Neutrophil (primary cell): ENCODE measurements at regions not wholly inside any gene's neighbourhood (a gene's known extent, or its start where the extent isn't known, plus 50 kb on each side); places are given as distances from the start of the nearest gene placed in this dataset.

Source experiments
- H3K27ac ChIP-seq: fragments of 200-600 bp; sonication (generic); 2 replicates; pipeline ENCODE4 v1.5.1; 2016; ENCODE audit warnings: mild to moderate bottlenecking, moderate library complexity
- H3K27me3 ChIP-seq: fragments of 200-600 bp; sonication (generic); 2 replicates; pipeline ENCODE4 v1.6.0; 2016; ENCODE audit warnings: mild to moderate bottlenecking
- H3K36me3 ChIP-seq: fragments of 200-600 bp; sonication (generic); 2 replicates; pipeline ENCODE4 v1.5.1; 2017
- H3K4me1 ChIP-seq, 2 experiments: fragments of 200-600 bp in 1 of 2; sonication (generic) in 1 of 2; 1 replicate in 1 of 2; 2 replicates in 1 of 2; pipeline versions ENCODE4 v1.5.1 to v1.6.1; 2013 to 2016; ENCODE audit warnings: low read depth in 1 of 2, low read length in 1 of 2, mild to moderate bottlenecking in 1 of 2, moderate library complexity in 1 of 2; ENCODE audit not compliant: control insufficient read depth in 1 of 2, insufficient read depth in 1 of 2
- H3K4me3 ChIP-seq, 2 experiments: fragments of 200-600 bp in 1 of 2; sonication (generic) in 1 of 2; 1 replicate in 1 of 2; 2 replicates in 1 of 2; pipeline ENCODE4 v1.5.1; 2013 to 2016; ENCODE audit warnings: low read depth in 1 of 2, low read length in 1 of 2, mild to moderate bottlenecking in 1 of 2, moderate library complexity in 1 of 2
- H3K9me3 ChIP-seq: fragments of 200-600 bp; sonication (generic); 2 replicates; pipeline ENCODE4 v1.5.1; 2016
- TF ChIP-seq, protein P1 (sequence below): fragments of 200-600 bp; sonication (generic); IDR thresholded peaks from 2 replicates; pipeline ENCODE4 v1.5.1; 2016; ENCODE audit warnings: antibody characterized with exemption

- no peaks in the 10 kb centered on the region for H3K4me1 ChIP-seq
- no peaks in the 10 kb centered on the region for H3K9me3 ChIP-seq
- no peaks in the 10 kb centered on the region for H3K36me3 ChIP-seq
- no peak overlapping the region for H3K4me3 ChIP-seq
- no peak overlapping the region for H3K27ac ChIP-seq
- H3K27me3 ChIP-seq: peaks cover 42% of the 10 kb centered on the region
- TF ChIP-seq, protein P1, sequence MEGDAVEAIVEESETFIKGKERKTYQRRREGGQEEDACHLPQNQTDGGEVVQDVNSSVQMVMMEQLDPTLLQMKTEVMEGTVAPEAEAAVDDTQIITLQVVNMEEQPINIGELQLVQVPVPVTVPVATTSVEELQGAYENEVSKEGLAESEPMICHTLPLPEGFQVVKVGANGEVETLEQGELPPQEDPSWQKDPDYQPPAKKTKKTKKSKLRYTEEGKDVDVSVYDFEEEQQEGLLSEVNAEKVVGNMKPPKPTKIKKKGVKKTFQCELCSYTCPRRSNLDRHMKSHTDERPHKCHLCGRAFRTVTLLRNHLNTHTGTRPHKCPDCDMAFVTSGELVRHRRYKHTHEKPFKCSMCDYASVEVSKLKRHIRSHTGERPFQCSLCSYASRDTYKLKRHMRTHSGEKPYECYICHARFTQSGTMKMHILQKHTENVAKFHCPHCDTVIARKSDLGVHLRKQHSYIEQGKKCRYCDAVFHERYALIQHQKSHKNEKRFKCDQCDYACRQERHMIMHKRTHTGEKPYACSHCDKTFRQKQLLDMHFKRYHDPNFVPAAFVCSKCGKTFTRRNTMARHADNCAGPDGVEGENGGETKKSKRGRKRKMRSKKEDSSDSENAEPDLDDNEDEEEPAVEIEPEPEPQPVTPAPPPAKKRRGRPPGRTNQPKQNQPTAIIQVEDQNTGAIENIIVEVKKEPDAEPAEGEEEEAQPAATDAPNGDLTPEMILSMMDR: no peak
Observed at GRCh38 chr2:71830497-71831192, 317.0 kb downstream of the CYP26B1 start.

GRCh38 chr2:71829008-71829407 is 318.7 kb downstream of the CYP26B1 start:
- Histone ChIP-seq H3K27ac (no peak overlapping the region), H3K4me3 (no peak overlapping the region), H3K4me1 (no peaks in the 10 kb centered on the region), H3K36me3 (no peaks in the 10 kb centered on the region), H3K9me3 (no peaks in the 10 kb centered on the region), H3K27me3 (peaks cover 52% of the 10 kb centered on the region)
- TF ChIP-seq, protein P1: no peak

- Histone ChIP-seq H3K4me1 (no peaks in the 10 kb centered on the region), H3K27me3 (peaks cover 60% of the 10 kb centered on the region), H3K4me3 (no peak overlapping the region), H3K36me3 (no peaks in the 10 kb centered on the region), H3K27ac (no peak overlapping the region), H3K9me3 (no peaks in the 10 kb centered on the region)
- TF ChIP-seq, protein P1: no peak
Observed at GRCh38 chr2:71827973-71828372, 319.7 kb downstream of the CYP26B1 start.

DNA sequence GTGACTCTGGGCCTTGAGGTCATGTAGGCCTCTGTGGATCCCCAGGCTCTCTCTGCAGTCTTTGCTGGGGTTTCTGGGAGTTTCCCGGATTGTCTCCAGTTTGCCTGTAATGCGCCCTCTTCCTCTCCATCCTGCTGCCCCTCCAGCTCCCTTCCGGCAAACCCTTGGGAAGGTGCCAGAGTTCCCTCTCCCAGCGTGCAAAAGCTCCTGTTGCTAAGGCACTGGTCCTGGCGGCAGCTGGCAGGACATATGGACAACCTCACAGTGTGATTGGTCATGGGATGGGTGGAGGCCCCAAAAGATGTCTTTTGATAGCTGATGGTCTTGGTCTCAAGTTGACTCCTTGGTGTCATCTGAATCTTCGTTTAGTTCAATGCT is 320.1 kb downstream of the CYP26B1 start:
- no peak overlapping the region for H3K4me3 ChIP-seq
- H3K9me3 ChIP-seq: no peaks in the 10 kb centered on the region
- no peaks in the 10 kb centered on the region for H3K4me1 ChIP-seq
- TF ChIP-seq, protein P1: no peak
- H3K27me3 ChIP-seq: peaks cover 65% of the 10 kb centered on the region
- no peaks in the 10 kb centered on the region for H3K36me3 ChIP-seq
- H3K27ac ChIP-seq: no peak overlapping the region

DNA sequence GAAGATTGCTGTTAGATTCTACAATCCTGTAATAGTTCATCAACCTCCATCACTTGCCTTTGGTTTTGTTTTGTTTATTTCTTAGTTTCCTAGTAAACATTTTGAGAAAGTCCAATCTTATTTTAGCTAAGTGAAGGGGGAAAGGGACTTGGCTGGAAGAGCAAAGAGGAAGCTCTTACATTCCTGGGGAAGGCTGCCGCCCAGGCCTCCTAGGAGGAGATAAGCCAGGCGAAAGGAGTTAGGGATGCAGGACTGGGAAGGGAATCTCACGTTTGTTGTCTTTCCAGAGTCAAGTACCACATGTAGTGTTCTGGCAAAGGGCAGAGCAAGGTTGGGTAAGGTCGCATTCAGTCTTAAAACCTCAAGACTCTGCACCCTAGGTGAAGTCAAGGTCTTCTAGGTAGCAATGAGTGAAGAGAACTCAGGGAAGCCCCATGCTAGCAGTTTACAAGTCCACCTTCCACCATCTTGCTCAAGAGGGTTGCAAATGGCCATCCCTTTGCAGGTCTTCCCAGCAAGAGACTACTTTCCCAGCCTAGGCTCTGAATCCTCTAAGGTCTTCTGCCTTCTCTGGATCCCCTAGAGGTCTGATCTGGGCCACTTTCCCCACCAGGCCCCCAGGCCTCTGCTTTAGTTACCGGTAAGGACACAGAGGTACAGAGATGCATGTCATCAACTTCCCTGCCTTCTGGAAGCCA is 320.7 kb downstream of the CYP26B1 start:
- no peaks in the 10 kb centered on the region for H3K9me3 ChIP-seq
- TF ChIP-seq, protein P1: no peak
- H3K27ac ChIP-seq: no peak overlapping the region
- H3K27me3 ChIP-seq: peaks cover 70% of the 10 kb centered on the region
- no peak overlapping the region for H3K4me3 ChIP-seq
- H3K36me3 ChIP-seq: no peaks in the 10 kb centered on the region
- no peaks in the 10 kb centered on the region for H3K4me1 ChIP-seq
